NT2/D1 (cell line): ENCODE measurements at regions not wholly inside any gene's neighbourhood (a gene's known extent, or its start where the extent isn't known, plus 50 kb on each side); places are given as distances from the start of the nearest gene placed in this dataset.
"Not testable (repeated sequence)": the region's sequence is repeated elsewhere in the genome, so short reads cannot be mapped to it uniquely, and the experiment has no call there.

Experiments
- DNase-seq: peaks from one replicate; pipeline ENCODE4 v3.0.0-alpha.2; 2011; ENCODE audit warnings: low read depth, low spot score
- H3K27me3 ChIP-seq: 2 replicates; pipeline ENCODE4 v1.6.0; 2011; ENCODE audit warnings: mild to moderate bottlenecking; ENCODE audit not compliant: insufficient read length, insufficient read depth
- H3K36me3 ChIP-seq: 2 replicates; pipeline ENCODE4 v1.6.1; 2011; ENCODE audit warnings: mild to moderate bottlenecking, low read length, mixed read lengths; ENCODE audit not compliant: insufficient read depth, insufficient read length
- H3K4me1 ChIP-seq: 2 replicates; pipeline ENCODE4 v1.5.1; 2011; ENCODE audit not compliant: insufficient read depth, insufficient read length
- H3K4me3 ChIP-seq: 2 replicates; pipeline ENCODE4 v1.5.1; 2011; ENCODE audit warnings: low read depth; ENCODE audit not compliant: insufficient read length
- H3K9ac ChIP-seq: 2 replicates; pipeline ENCODE4 v1.6.0; 2011; ENCODE audit warnings: low read depth; ENCODE audit not compliant: insufficient read length
- H3K9me3 ChIP-seq: 2 replicates; pipeline ENCODE4 v1.5.1; 2011; ENCODE audit warnings: mild to moderate bottlenecking, low read length; ENCODE audit not compliant: insufficient read depth
- SUZ12 ChIP-seq: IDR thresholded peaks from 2 replicates; pipeline ENCODE4 v1.6.1; 2011; ENCODE audit not compliant: insufficient read length, insufficient read depth; ENCODE audit errors: extremely low read depth
- YY1 ChIP-seq: IDR thresholded peaks from 2 replicates; pipeline ENCODE4 v1.6.1; 2011; ENCODE audit not compliant: insufficient read length, insufficient read depth
- ZNF274 ChIP-seq: IDR thresholded peaks from 2 replicates; pipeline ENCODE4 v1.6.1; 2011; ENCODE audit warnings: mild to moderate bottlenecking, low read depth, low read length

DNA sequence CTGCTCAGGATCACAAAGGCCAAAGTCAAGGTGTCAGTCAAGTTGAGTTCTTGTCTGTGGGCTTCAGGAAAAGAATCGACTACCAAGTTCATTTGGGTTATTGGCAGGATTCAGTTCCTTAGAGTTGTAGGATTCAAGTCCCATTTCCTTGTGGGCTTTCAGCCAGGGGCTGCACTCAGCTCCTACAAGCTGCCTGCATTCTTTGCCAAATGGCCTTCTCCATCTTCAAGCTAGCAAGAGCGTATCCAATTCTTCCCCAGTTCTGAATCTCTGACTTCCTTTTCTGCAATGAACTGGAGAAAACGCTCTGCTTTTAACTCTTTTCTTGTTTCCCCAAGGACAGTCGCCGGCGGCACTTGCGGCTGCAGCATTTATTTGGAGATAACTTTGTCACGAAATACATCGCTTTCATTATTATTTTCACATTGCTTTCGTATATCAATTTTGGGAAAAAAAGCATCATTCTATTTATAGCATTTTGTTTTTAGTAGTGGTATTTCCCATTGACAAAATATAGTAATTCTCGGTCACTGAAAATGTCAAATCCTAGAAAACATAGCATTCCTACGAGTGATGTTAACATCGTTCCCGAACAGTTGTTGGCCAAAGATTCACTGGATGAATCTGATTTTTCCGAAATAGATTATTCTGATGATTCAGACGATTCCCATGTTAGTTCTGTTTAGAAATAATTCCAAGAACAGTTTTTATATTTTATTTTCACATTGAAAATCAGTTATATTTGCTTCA lies 59.6 kb upstream of the SERPINE2 start:
- Histone ChIP-seq H3K4me1 (no peaks in the 10 kb centered on the region), H3K27me3 (no peaks in the 10 kb centered on the region), H3K4me3 (no peak overlapping the region), H3K36me3 (no peaks in the 10 kb centered on the region), H3K9ac (no peak overlapping the region), H3K9me3 (no peaks in the 10 kb centered on the region)
- TF ChIP-seq SUZ12 (no peak), YY1 (no peak), ZNF274 (no peak)
- no peak for DNase-seq

GRCh38 chr2:224094413-224094812 lies 55.3 kb upstream of the SERPINE2 start:
- no peaks in the 10 kb centered on the region for H3K9me3 ChIP-seq
- no peak for DNase-seq
- H3K36me3 ChIP-seq, result no peaks in the 10 kb centered on the region
- no peak overlapping the region for H3K4me3 ChIP-seq
- H3K27me3 ChIP-seq, result no peaks in the 10 kb centered on the region
- no peaks in the 10 kb centered on the region for H3K4me1 ChIP-seq
- TF ChIP-seq YY1 (no peak), SUZ12 (no peak), ZNF274 (no peak)
- no peak overlapping the region for H3K9ac ChIP-seq

GRCh38 chr2:224091671-224092070 lies 52.6 kb upstream of the SERPINE2 start:
- not testable (repeated sequence) for H3K36me3 ChIP-seq, H3K4me3 ChIP-seq, DNase-seq, H3K9me3 ChIP-seq, H3K4me1 ChIP-seq, H3K9ac ChIP-seq, H3K27me3 ChIP-seq

DNA sequence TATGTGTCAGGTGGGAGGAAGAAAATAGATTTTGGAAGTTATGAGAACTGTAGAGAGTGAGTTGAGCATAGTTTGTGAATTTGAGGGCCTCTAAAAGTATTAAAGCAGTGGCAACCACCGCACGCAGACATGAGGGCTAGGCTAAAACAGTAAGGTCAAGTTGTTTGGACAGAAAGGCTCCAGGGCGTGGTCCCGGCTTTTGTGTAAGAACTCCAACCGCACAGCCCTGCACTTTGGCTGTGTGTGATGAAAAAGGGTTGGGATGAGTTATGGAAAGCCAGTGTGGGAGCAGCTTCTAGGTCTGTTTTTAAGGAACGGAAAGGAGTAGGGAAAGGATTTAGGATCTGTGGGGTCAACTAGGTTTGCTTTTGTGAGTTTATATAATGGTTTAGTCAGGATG lies 50.5 kb upstream of the SERPINE2 start:
- not testable (repeated sequence) for H3K9ac ChIP-seq, H3K36me3 ChIP-seq, H3K4me1 ChIP-seq, H3K9me3 ChIP-seq, H3K4me3 ChIP-seq, H3K27me3 ChIP-seq, DNase-seq
